K562 (cell line): ENCODE measurements at regions not wholly inside any gene's neighbourhood (a gene's known extent, or its start where the extent isn't known, plus 50 kb on each side); places are given as distances from the start of the nearest gene placed in this dataset.

Experiments
- ATAC-seq: fragments of 200-7000 bp; cut with Tn5 transposase; 3 replicates; pipeline ENCODE4 v1.9.1; 2020; ENCODE audit warnings: moderate library complexity
- BruUV-seq: library from RNA; stranded (reverse); fragments of 400-500 nt; replicated peaks from 2 replicates; lab custom pipeline; 2021; lab: Mats Ljungman, UMichigan
- CTCF ChIA-PET: fragments of 300-600 bp; formaldehyde crosslinking; extraction: SDS; loops from one replicate; lab custom pipeline; 2021; ENCODE audit warnings: low intra/inter-chr PET ratio; lab: Yijun Ruan, JAX
- POLR2A ChIA-PET: fragments of 300-600, 350-650 bp; sonication (Branson Sonifier 250); formaldehyde crosslinking; extraction: SDS; loops from one replicate; lab custom pipeline; 2021; ENCODE audit warnings: antibody characterized with exemption, inconsistent platforms; lab: Yijun Ruan, JAX
- DNase-seq, 4 experiments: peaks; one replicate each; pipeline versions ENCODE4 v3.0.0 to v3.0.0-alpha.2; 2011 to 2018; ENCODE audit warnings: low spot score in 3 of 4, mixed read lengths in 3 of 4; ENCODE audit errors: extremely low read depth in 1 of 4
- FAIRE-seq: peaks from 2 replicates; lab custom pipeline; 2011; peaks lifted over from hg19 to GRCh38; lab: Jason Lieb, UNC
- H2AFZ ChIP-seq: 2 replicates; pipeline ENCODE4 v1.6.0; 2011; ENCODE audit warnings: low read depth, low read length, control low read depth, inconsistent platforms
- H3K27ac ChIP-seq: fragments of 200-600 bp; 3 replicates; pipeline ENCODE4 v1.8.0; 2011; ENCODE audit warnings: low read depth, mild to moderate bottlenecking, control low read depth, inconsistent platforms, low read length, moderate library complexity, mixed read lengths; ENCODE audit errors: extremely low read depth
- H3K27me3 ChIP-seq, 2 experiments: fragments of 300-600 bp in 1 of 2; 2 replicates in 1 of 2; 3 replicates in 1 of 2; pipeline versions ENCODE4 v1.6.0 to v1.8.0; 2011; ENCODE audit warnings: inconsistent platforms in 2 of 2, low read length in 2 of 2, mild to moderate bottlenecking in 1 of 2, mixed read lengths in 1 of 2, moderate library complexity in 1 of 2; ENCODE audit not compliant: control insufficient read depth in 2 of 2, insufficient read depth in 2 of 2
- H3K36me3 ChIP-seq: fragments of 300-600 bp; 3 replicates; pipeline ENCODE4 v1.8.0; 2011; ENCODE audit warnings: mild to moderate bottlenecking, low read length, inconsistent platforms; ENCODE audit not compliant: control insufficient read depth, insufficient read depth
- H3K4me1 ChIP-seq, 2 experiments: fragments of 200-600 bp in 1 of 2; replicated peaks in 1 of 2; 2 replicates in 1 of 2; 3 replicates in 1 of 2; pipeline versions ENCODE4 v1.5.1 to v1.8.0; 2011; ENCODE audit warnings: inconsistent platforms in 2 of 2, low read length in 2 of 2, mild to moderate bottlenecking in 1 of 2, mixed read lengths in 1 of 2, moderate library complexity in 1 of 2; ENCODE audit not compliant: control insufficient read depth in 2 of 2, insufficient read depth in 2 of 2
- H3K4me2 ChIP-seq: 2 replicates; pipeline ENCODE4 v1.6.1; 2011; ENCODE audit warnings: low read length, control low read depth, inconsistent platforms, mixed read lengths; ENCODE audit not compliant: insufficient read depth
- H3K4me3 ChIP-seq: fragments of 200-600 bp; sonication (generic), shearing (Covaris generic); 2 replicates; pipeline ENCODE4 v1.5.1; 2016; ENCODE audit warnings: control low read depth, inconsistent platforms
- H3K79me2 ChIP-seq: fragments of 200-600 bp; 3 replicates; pipeline ENCODE4 v1.8.0; 2011; ENCODE audit warnings: low read length, inconsistent platforms; ENCODE audit not compliant: control insufficient read depth, insufficient read depth
- H3K9ac ChIP-seq, 2 experiments: 2 replicates each; pipeline versions ENCODE4 v1.6.0 to v1.6.1; 2011; ENCODE audit warnings: low read depth in 2 of 2, low read length in 2 of 2, control low read depth in 1 of 2, inconsistent platforms in 1 of 2, mild to moderate bottlenecking in 1 of 2, mixed read lengths in 1 of 2; ENCODE audit not compliant: insufficient read depth in 1 of 2
- H3K9me1 ChIP-seq: one replicate; pipeline ENCODE4 v1.6.0; 2011; ENCODE audit warnings: inconsistent platforms, mild to moderate bottlenecking, low read length, moderate library complexity; ENCODE audit not compliant: control insufficient read depth, insufficient read depth
- H3K9me3 ChIP-seq: replicated peaks from 2 replicates; pipeline ENCODE4 v1.5.1; 2011; ENCODE audit warnings: low read depth, low read length, inconsistent platforms; ENCODE audit not compliant: control insufficient read depth, insufficient read depth
- H4K20me1 ChIP-seq: replicated peaks from 2 replicates; pipeline ENCODE4 v1.6.1; 2011; ENCODE audit warnings: low read length, inconsistent platforms, mixed read lengths; ENCODE audit not compliant: control insufficient read depth, insufficient read depth
- DACH1 ChIP-seq: fragments of 450-650 bp; IDR thresholded peaks from 2 replicates; pipeline ENCODE4 v1.6.1; 2018; ENCODE audit not compliant: partially characterized antibody
- DMBX1 ChIP-seq: fragments of 250-450 bp; sonication (Bioruptor Pico); IDR thresholded peaks from 2 replicates; pipeline ENCODE4 v1.8.0; 2022; ENCODE audit warnings: inconsistent platforms, mild to moderate bottlenecking, moderate library complexity, borderline replicate concordance
- DPF2 ChIP-seq: fragments of 450-650 bp; IDR thresholded peaks from 2 replicates; pipeline ENCODE4 v1.6.1; 2016
- MXI1 ChIP-seq: IDR thresholded peaks from 2 replicates; pipeline ENCODE4 v1.6.1; 2011; ENCODE audit warnings: low read depth, mild to moderate bottlenecking, improper control_type of control experiment, low read length
- POLR2H ChIP-seq: IDR thresholded peaks from 2 replicates; pipeline ENCODE4 v1.6.1; 2016; ENCODE audit warnings: missing genetic modification characterization, low read depth, mild to moderate bottlenecking, control low read depth, missing compliant biosample characterization, moderate library complexity
- SETDB1 ChIP-seq: IDR thresholded peaks from one replicate; pipeline ENCODE4 v1.6.1; 2012; ENCODE audit warnings: low read length, control low read depth, inconsistent platforms
- SIN3B ChIP-seq: fragments of 450-650 bp; IDR thresholded peaks from 2 replicates; pipeline ENCODE4 v1.6.1; 2017; ENCODE audit warnings: low read depth, mild to moderate bottlenecking, moderate library complexity
- SOX6 ChIP-seq: fragments of 450-650 bp; IDR thresholded peaks from 2 replicates; pipeline ENCODE4 v1.6.1; 2014; ENCODE audit warnings: mild to moderate bottlenecking
- SREBF1 ChIP-seq: fragments of 150-350 bp; IDR thresholded peaks from 2 replicates; pipeline ENCODE4 v1.6.1; 2014; ENCODE audit warnings: antibody characterized with exemption, low read depth, low read length, borderline replicate concordance
- ZNF592 ChIP-seq: fragments of 450-650 bp; IDR thresholded peaks from 2 replicates; pipeline ENCODE4 v1.6.1; 2017; ENCODE audit warnings: antibody characterized with exemption, mild to moderate bottlenecking
- WGBS: fragments of 100-300 bp; shearing (Covaris generic); methylation state at CpG from one replicate; pipeline ENCODE4 v1.1.6; 2016; ENCODE audit warnings: low coverage, mixed read lengths; ENCODE audit not compliant: insufficient coverage; ENCODE audit errors: missing lambda C conversion rate; 5-methylcytosine and 5-hydroxymethylcytosine counted together
- in situ Hi-C: fragments of 300-500 bp; cut with MboI; formaldehyde crosslinking; loops from 4 replicates; pipeline ENCODE4 v1.15.0; 2018; ENCODE audit warnings: inconsistent platforms, mixed read lengths
- intact Hi-C: fragments of 100-400 bp; cut with micrococcal nuclease; formaldehyde crosslinking; loops from 2 replicates; pipeline ENCODE4 v1.14.2; 2022
- TF ChIP-seq, protein P1 (sequence below): fragments of 250-450 bp; sonication (Bioruptor Pico); IDR thresholded peaks from 2 replicates; pipeline ENCODE4 v1.4.0; 2020; ENCODE audit warnings: mild to moderate bottlenecking, moderate library complexity

- Histone ChIP-seq H3K9ac (no peak overlapping the region), H3K4me2 (no peak overlapping the region), H4K20me1 (no peaks in the 10 kb centered on the region), H3K4me3 (no peak overlapping the region), H3K36me3 (no peaks in the 10 kb centered on the region), H2AFZ (no peak overlapping the region), H3K27me3 (no peaks in the 10 kb centered on the region), H3K27ac (no peak overlapping the region), H3K4me1 (no peaks in the 10 kb centered on the region), H3K79me2 (no peaks in the 10 kb centered on the region), H3K9me1 (no peaks in the 10 kb centered on the region), H3K9me3 (no peaks in the 10 kb centered on the region)
- DNase-seq (no peak), ATAC-seq (no peak), FAIRE-seq (no peak)
- no TSS peak for BruUV-seq
- in situ Hi-C loops, result no loop called here
- intact Hi-C loops, result no loop called here
- ChIA-PET CTCF (no interaction called here), POLR2A (no interaction called here)
- TF ChIP-seq SIN3B (no peak), DMBX1 (CRISPR knock-in tag) (no peak), DACH1 (no peak), SREBF1 (no peak), SOX6 (no peak), MXI1 (no peak), DPF2 (no peak), ZNF592 (no peak), SETDB1 (no peak), POLR2H (tag) (no peak)
- TF ChIP-seq, protein P1, sequence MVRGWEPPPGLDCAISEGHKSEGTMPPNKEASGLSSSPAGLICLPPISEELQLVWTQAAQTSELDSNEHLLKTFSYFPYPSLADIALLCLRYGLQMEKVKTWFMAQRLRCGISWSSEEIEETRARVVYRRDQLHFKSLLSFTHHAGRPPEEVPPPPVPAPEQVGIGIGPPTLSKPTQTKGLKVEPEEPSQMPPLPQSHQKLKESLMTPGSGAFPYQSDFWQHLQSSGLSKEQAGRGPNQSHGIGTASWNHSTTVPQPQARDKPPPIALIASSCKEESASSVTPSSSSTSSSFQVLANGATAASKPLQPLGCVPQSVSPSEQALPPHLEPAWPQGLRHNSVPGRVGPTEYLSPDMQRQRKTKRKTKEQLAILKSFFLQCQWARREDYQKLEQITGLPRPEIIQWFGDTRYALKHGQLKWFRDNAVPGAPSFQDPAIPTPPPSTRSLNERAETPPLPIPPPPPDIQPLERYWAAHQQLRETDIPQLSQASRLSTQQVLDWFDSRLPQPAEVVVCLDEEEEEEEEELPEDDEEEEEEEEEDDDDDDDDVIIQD (CRISPR knock-in tag), result no peak
- WGBS, result 0% methylated on average over 3 of the region's 3 CpGs
These were observed 369.4 kb upstream of the AJAP1 start for GRCh38 chr1:4284976-4285375.
